ENCODE measurements at regions not wholly inside any gene's neighbourhood (a gene's known extent, or its start where the extent isn't known, plus 50 kb on each side); places are given as distances from the start of the nearest gene placed in this dataset.

GRCh38 chr16:5704271-5704670, 606.7 kb upstream of the EEF2KMT start:
- H3F3A ChIP-seq (replicated peaks; ENCODE audit: low read depth) = no peaks in the 10 kb centered on the region
- Mint-ChIP-seq H3K9me3 (peaks cover 20% of the 10 kb centered on the region), H3K4me1 (no peaks in the 10 kb centered on the region), H3K27ac (no peak overlapping the region), H3K27me3 (ENCODE audit: insufficient read depth, low read depth, poor library complexity) (peaks cover 1% of the 10 kb centered on the region), H3K4me3 (no peak overlapping the region), H3K36me3 (ENCODE audit: low read depth) (peaks cover 7% of the 10 kb centered on the region)
- no peak overlapping the region for H3K27ac ChIP-seq (ENCODE audit: low read depth)
- no peaks in the 10 kb centered on the region for H3K9me2 ChIP-seq (ENCODE audit: insufficient read depth)
- no peak for ATAC-seq
- no peaks in the 10 kb centered on the region for H4K20me1 ChIP-seq (replicated peaks; ENCODE audit: insufficient read depth)
- TF ChIP-seq ETS1 (IDR thresholded peaks at IDR 0.05) (no peak), NANOG (IDR thresholded peaks at IDR 0.05; ENCODE audit: borderline replicate concordance) (no peak), CREB1 (CRISPR knock-in tag; IDR thresholded peaks at IDR 0.05; ENCODE audit: low read depth) (no peak), CTCF (conservative IDR thresholded peaks at IDR 0.05; ENCODE audit: low read depth in 2 of 2) (no peak), POLR2AphosphoS5 (IDR thresholded peaks at IDR 0.05; ENCODE audit: low read depth) (no peak), REST (IDR thresholded peaks at IDR 0.05; ENCODE audit: unreplicated experiment) (no peak), ZNF462 (CRISPR knock-in tag; IDR thresholded peaks at IDR 0.05) (no peak)
- no peak for DNase-seq (ENCODE audit: low spot score)
- H3K4me2 ChIP-seq = no peak overlapping the region
- no peak overlapping the region for H2AFZ ChIP-seq
- H3K27me3 ChIP-seq (ENCODE audit: insufficient read depth) = no peaks in the 10 kb centered on the region
- H3K79me2 ChIP-seq (replicated peaks; ENCODE audit: insufficient read depth) = no peaks in the 10 kb centered on the region
- H3K4me3 ChIP-seq = no peak overlapping the region
- no peaks in the 10 kb centered on the region for H3K36me3 ChIP-seq (ENCODE audit: insufficient read depth)
- no peaks in the 10 kb centered on the region for H3K4me1 ChIP-seq (ENCODE audit: insufficient read depth)
